Smooth muscle cell (in vitro differentiated cells): ENCODE measurements at regions not wholly inside any gene's neighbourhood (a gene's known extent, or its start where the extent isn't known, plus 50 kb on each side); places are given as distances from the start of the nearest gene placed in this dataset.

Experiments used
- DNase-seq: peaks from one replicate; lab custom pipeline; 2025; ENCODE audit not compliant: unreplicated experiment; lab: John Stamatoyannopoulos, UW
- H2AFZ ChIP-seq: fragments of 200-600 bp; sonication (generic); 2 replicates; pipeline ENCODE4 v1.6.0; 2016; ENCODE audit warnings: antibody characterized with exemption, low read depth, mild to moderate bottlenecking
- H3F3A ChIP-seq: fragments of 200-600 bp; sonication (generic); 2 replicates; pipeline ENCODE4 v1.6.0; 2017; ENCODE audit warnings: antibody characterized with exemption, low read depth
- H3K27ac ChIP-seq: fragments of 200-600 bp; sonication (generic); 2 replicates; pipeline ENCODE4 v1.5.1; 2016; ENCODE audit warnings: low read depth, mild to moderate bottlenecking
- H3K27me3 ChIP-seq: fragments of 200-600 bp; sonication (generic); 2 replicates; pipeline ENCODE4 v1.6.1; 2016; ENCODE audit warnings: low read depth, mild to moderate bottlenecking
- H3K36me3 ChIP-seq: fragments of 200-600 bp; sonication (generic); 2 replicates; pipeline ENCODE4 v1.5.1; 2016; ENCODE audit warnings: low read depth
- H3K4me1 ChIP-seq: fragments of 200-600 bp; sonication (generic); 2 replicates; pipeline ENCODE4 v1.5.1; 2016; ENCODE audit warnings: low read depth
- H3K4me2 ChIP-seq: fragments of 200-600 bp; sonication (generic); 2 replicates; pipeline ENCODE4 v1.6.0; 2016; ENCODE audit warnings: mild to moderate bottlenecking
- H3K4me3 ChIP-seq: fragments of 200-600 bp; sonication (generic); 2 replicates; pipeline ENCODE4 v1.5.1; 2016; ENCODE audit warnings: mild to moderate bottlenecking
- H3K79me2 ChIP-seq: fragments of 200-600 bp; sonication (generic); 2 replicates; pipeline ENCODE4 v1.6.0; 2016; ENCODE audit warnings: low read depth, mild to moderate bottlenecking
- H3K9ac ChIP-seq: fragments of 200-600 bp; sonication (generic); 2 replicates; pipeline ENCODE4 v1.6.0; 2016; ENCODE audit warnings: low read depth
- H3K9me3 ChIP-seq: fragments of 200-600 bp; sonication (generic); replicated peaks from 2 replicates; pipeline ENCODE4 v1.5.1; 2016; ENCODE audit warnings: low read depth
- H4K20me1 ChIP-seq: fragments of 200-600 bp; sonication (generic); 2 replicates; pipeline ENCODE4 v1.6.0; 2016; ENCODE audit warnings: low read depth
- WGBS: methylation state at CpG from one replicate; pipeline ENCODE4 v1.1.7; 2016; ENCODE audit warnings: low lambda C conversion rate; 5-methylcytosine and 5-hydroxymethylcytosine counted together
- TF ChIP-seq, protein P1 (sequence below): fragments of 200-600 bp; sonication (generic); IDR thresholded peaks from 2 replicates; pipeline ENCODE4 v1.5.1; 2017; ENCODE audit warnings: borderline replicate concordance, mild to moderate bottlenecking, antibody characterized with exemption; ENCODE audit not compliant: insufficient read depth, poor library complexity, severe bottlenecking

DNA sequence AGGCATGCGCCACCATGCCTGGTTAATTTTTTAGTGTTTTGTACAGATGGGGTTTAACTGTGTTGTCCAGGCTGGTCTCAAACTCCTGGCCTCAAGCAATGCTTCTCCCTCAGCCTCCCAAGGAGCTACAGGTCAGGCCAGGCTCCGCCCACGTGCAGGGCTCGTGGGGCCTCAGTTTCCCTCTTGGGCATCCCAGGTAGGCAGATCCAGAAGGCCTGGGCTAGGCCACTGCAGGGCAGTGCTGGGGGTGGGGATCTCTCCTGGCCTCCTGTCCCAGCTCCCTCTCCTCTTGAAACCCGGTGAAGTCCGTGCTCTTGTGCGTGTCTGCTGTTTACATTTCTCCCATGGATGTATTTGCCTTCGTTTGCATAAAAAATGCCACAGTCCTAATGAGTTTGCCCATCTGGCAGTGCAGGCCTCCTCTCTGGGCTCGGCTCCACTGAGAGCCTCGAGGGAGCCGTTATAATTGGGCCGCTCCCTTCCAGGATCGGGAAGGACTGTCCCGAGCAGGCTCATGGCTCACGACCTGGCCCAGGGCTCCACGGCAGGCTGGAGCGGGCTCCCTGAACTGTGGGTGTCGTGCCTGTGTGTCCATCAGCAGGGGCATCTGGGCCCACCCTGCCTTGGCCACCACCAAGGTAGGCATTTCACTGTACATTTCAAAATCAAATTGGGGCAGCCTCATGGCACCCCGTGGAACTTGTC lies 52.6 kb upstream of the RUFY1 start:
- Histone ChIP-seq H2AFZ (no peak overlapping the region), H3K27ac (no peak overlapping the region), H3K4me1 (no peaks in the 10 kb centered on the region), H3K9ac (no peak overlapping the region), H3K4me3 (no peak overlapping the region), H3K79me2 (no peaks in the 10 kb centered on the region), H3K9me3 (no peaks in the 10 kb centered on the region), H3K4me2 (no peak overlapping the region), H3F3A (no peaks in the 10 kb centered on the region), H4K20me1 (no peaks in the 10 kb centered on the region), H3K27me3 (no peaks in the 10 kb centered on the region), H3K36me3 (no peaks in the 10 kb centered on the region)
- TF ChIP-seq, protein P1, sequence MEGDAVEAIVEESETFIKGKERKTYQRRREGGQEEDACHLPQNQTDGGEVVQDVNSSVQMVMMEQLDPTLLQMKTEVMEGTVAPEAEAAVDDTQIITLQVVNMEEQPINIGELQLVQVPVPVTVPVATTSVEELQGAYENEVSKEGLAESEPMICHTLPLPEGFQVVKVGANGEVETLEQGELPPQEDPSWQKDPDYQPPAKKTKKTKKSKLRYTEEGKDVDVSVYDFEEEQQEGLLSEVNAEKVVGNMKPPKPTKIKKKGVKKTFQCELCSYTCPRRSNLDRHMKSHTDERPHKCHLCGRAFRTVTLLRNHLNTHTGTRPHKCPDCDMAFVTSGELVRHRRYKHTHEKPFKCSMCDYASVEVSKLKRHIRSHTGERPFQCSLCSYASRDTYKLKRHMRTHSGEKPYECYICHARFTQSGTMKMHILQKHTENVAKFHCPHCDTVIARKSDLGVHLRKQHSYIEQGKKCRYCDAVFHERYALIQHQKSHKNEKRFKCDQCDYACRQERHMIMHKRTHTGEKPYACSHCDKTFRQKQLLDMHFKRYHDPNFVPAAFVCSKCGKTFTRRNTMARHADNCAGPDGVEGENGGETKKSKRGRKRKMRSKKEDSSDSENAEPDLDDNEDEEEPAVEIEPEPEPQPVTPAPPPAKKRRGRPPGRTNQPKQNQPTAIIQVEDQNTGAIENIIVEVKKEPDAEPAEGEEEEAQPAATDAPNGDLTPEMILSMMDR, result no peak
- 89% methylated on average over 19 of the region's 19 CpGs for WGBS
- no peak for DNase-seq

DNA sequence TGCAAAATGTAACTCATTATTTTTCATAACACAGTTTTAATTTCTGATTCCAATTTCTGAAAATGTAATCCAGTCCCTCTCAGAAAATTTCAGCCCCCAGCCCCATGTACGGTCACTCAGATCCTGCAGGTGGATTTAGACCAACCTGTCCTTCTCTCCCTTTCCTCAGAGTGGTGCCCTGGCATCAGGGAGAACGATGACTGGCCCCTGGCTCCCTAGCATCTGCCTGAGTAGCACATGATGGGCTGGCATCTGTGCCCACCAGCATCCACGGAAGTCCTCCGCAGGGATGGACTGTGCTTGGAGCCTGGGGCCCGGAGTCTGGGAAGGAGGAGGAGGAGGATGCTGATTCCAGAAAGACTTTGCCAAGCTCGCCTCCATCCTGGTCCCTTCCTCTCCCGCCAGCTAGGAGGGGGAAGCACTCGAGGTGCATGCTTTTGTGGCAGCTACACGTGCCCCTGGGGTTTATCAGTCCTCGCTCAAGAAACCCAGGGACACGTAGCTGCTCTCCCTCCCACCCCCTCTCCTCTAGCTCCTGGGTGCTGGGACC lies 54.4 kb upstream of the RUFY1 start:
- H3K79me2 ChIP-seq, result no peaks in the 10 kb centered on the region
- H3K27me3 ChIP-seq, result no peaks in the 10 kb centered on the region
- TF ChIP-seq, protein P1, result no peak
- H3K4me3 ChIP-seq, result no peak overlapping the region
- WGBS, result 78% methylated on average over 11 of the region's 11 CpGs
- no peak overlapping the region for H3K9ac ChIP-seq
- no peaks in the 10 kb centered on the region for H4K20me1 ChIP-seq
- no peaks in the 10 kb centered on the region for H3K36me3 ChIP-seq
- no peaks in the 10 kb centered on the region for H3F3A ChIP-seq
- DNase-seq, result no peak
- H3K27ac ChIP-seq, result no peak overlapping the region
- H3K9me3 ChIP-seq, result no peaks in the 10 kb centered on the region
- no peaks in the 10 kb centered on the region for H3K4me1 ChIP-seq
- H2AFZ ChIP-seq, result no peak overlapping the region
- no peak overlapping the region for H3K4me2 ChIP-seq

DNA sequence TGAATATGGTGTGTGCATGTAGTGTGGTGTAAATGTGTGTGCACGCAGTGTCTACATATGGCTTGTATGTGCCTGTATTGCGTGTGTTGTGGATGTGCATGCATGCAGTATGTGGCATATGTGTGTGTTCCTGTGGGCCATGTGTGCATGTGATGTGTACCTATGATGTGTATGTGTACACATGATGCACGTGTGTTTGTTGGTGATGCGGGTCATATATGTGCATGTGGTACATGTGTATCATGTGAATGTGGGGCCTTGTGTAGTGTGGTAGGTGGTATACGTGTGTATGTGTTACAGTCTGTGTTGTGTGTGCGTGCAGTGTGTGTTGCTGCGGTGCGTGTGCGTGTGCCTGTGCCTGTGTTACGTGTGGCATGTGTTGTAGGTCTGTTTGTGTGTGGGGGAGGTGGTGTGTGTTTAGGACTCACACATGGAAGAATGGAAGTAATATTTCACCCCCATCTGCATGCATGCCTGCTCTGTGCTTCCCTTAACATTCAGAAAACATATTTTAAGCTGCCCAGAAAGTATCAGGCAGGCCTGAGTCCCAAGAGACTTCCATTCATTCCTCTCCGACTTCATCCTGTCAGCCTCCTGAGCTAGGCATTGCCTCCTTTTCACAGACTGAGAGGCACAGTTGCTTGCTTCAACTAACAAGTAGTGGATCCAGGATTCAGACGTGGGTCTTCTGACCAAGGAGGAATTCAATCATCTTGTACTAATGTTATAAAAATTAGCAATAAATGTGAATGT lies 55.4 kb upstream of the RUFY1 start:
- no peak overlapping the region for H3K4me3 ChIP-seq

More for the DNA sequence above, 55.4 kb upstream of the RUFY1 start:
- Histone ChIP-seq H3K9me3 (no peaks in the 10 kb centered on the region), H3K27me3 (no peaks in the 10 kb centered on the region), H2AFZ (no peak overlapping the region), H3K79me2 (no peaks in the 10 kb centered on the region), H3F3A (no peaks in the 10 kb centered on the region), H3K4me2 (no peak overlapping the region), H3K9ac (no peak overlapping the region), H3K36me3 (no peaks in the 10 kb centered on the region), H4K20me1 (no peaks in the 10 kb centered on the region), H3K27ac (no peak overlapping the region), H3K4me1 (no peaks in the 10 kb centered on the region)
- WGBS, result 85% methylated on average over 12 of the region's 12 CpGs
- no peak for DNase-seq
- TF ChIP-seq, protein P1, result no peak
